Left forelimb (tissue), 1 donor: ENCODE measurements at regions not wholly inside any gene's neighbourhood (a gene's known extent, or its start where the extent isn't known, plus 50 kb on each side); places are given as distances from the start of the nearest gene placed in this dataset.

Experiments used
- DNase-seq: peaks from one replicate; pipeline ENCODE4 v3.0.0-alpha.2; 2018; ENCODE audit warnings: low spot score

- no peak for DNase-seq
Observed at GRCh38 chr1:88009916-88010315, 674.2 kb upstream of the PKN2 start.

- DNase-seq, result no peak
Observed at GRCh38 chr1:88013485-88013884, 670.6 kb upstream of the PKN2 start.

GRCh38 chr1:88014131-88014530 is 669.9 kb upstream of the PKN2 start:
- DNase-seq, result no peak

- DNase-seq, result no peak
Observed at GRCh38 chr1:88016947-88017346, 667.1 kb upstream of the PKN2 start.

GRCh38 chr1:88021529-88021928 is 662.5 kb upstream of the PKN2 start:
- no peak for DNase-seq

- DNase-seq, result no peak
Observed at GRCh38 chr1:88022516-88022915, 661.6 kb upstream of the PKN2 start.

- no peak for DNase-seq
Observed at GRCh38 chr1:88029142-88029541, 654.9 kb upstream of the PKN2 start.

GRCh38 chr1:88029899-88030298 is 654.2 kb upstream of the PKN2 start:
- DNase-seq, result no peak

- DNase-seq, result no peak
Observed at GRCh38 chr1:88035578-88035977, 648.5 kb upstream of the PKN2 start.

GRCh38 chr1:88036345-88037014 is 647.6 kb upstream of the PKN2 start:
- DNase-seq, result no peak

- no peak for DNase-seq
Observed at GRCh38 chr1:88039240-88039639, 644.8 kb upstream of the PKN2 start.

GRCh38 chr1:88043834-88044233 is 640.2 kb upstream of the PKN2 start:
- DNase-seq, result no peak

- DNase-seq, result no peak
Observed at GRCh38 chr1:88052167-88052566, 631.9 kb upstream of the PKN2 start.

GRCh38 chr1:88053065-88053464 is 631.0 kb upstream of the PKN2 start:
- no peak for DNase-seq

GRCh38 chr1:88056881-88057280 is 627.2 kb upstream of the PKN2 start:
- DNase-seq, result no peak

- no peak for DNase-seq
Observed at GRCh38 chr1:88058205-88058604, 625.9 kb upstream of the PKN2 start.

GRCh38 chr1:88060112-88060673 is 623.9 kb upstream of the PKN2 start:
- DNase-seq, result no peak

GRCh38 chr1:88060750-88061491 is 623.2 kb upstream of the PKN2 start:
- no peak for DNase-seq

GRCh38 chr1:88061492-88062177 is 622.4 kb upstream of the PKN2 start:
- DNase-seq, result no peak

GRCh38 chr1:88062650-88063153 is 621.4 kb upstream of the PKN2 start:
- DNase-seq, result no peak

GRCh38 chr1:88063605-88064004 is 620.5 kb upstream of the PKN2 start:
- DNase-seq, result no peak

- no peak for DNase-seq
Observed at GRCh38 chr1:88068407-88068960, 615.6 kb upstream of the PKN2 start.
